RKO (cell line): ENCODE measurements at regions not wholly inside any gene's neighbourhood (a gene's known extent, or its start where the extent isn't known, plus 50 kb on each side); places are given as distances from the start of the nearest gene placed in this dataset.

Experiments used
- DNase-seq: peaks from one replicate; pipeline ENCODE4 v3.0.0-alpha.2; 2016; ENCODE audit warnings: low spot score

- DNase-seq, result no peak
These were observed 304.4 kb downstream of the SEC14L1 start for GRCh38 chr17:77444984-77445759.

- no peak for DNase-seq
These were observed 305.2 kb downstream of the SEC14L1 start for GRCh38 chr17:77445760-77446532.

DNA sequence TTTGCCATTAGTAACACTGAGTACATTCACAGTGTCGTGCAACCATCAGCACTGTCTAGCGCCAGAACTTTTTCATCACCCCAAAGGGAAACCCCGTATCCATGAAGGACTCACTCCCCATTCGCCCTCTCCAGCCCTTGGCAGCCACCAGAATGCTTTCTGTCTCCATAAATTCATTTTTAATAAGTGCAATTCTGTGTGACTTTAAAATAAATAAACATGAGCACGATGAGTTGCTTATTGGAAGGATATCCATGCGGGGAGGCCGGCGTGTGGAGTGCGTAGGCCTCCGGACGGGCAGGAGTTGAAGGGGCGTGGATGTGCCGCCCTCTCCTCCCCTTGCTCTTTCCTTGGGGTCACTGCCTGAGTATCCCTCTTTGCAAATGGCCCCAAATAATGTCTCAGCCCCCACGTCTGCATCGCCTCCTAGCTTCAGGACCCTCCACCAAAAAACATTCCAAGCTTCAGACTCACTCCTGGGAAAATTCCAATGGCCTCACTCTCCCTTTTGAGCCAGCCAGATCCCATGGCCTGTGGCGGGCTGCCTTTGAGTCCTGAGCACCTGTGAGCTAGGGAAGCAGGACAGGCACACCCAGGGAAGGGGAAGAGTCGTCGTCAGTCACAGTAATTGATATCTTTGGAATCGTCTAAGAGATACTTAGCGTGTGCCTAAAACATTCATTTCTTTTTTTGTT is 306.3 kb downstream of the SEC14L1 start:
- no peak for DNase-seq

- DNase-seq, result no peak
These were observed 308.7 kb downstream of the SEC14L1 start for GRCh38 chr17:77449373-77449907.

GRCh38 chr17:77449908-77450741 is 309.4 kb downstream of the SEC14L1 start:
- no peak for DNase-seq

- DNase-seq, result no peak
These were observed 310.0 kb downstream of the SEC14L1 start for GRCh38 chr17:77450742-77451244.

DNA sequence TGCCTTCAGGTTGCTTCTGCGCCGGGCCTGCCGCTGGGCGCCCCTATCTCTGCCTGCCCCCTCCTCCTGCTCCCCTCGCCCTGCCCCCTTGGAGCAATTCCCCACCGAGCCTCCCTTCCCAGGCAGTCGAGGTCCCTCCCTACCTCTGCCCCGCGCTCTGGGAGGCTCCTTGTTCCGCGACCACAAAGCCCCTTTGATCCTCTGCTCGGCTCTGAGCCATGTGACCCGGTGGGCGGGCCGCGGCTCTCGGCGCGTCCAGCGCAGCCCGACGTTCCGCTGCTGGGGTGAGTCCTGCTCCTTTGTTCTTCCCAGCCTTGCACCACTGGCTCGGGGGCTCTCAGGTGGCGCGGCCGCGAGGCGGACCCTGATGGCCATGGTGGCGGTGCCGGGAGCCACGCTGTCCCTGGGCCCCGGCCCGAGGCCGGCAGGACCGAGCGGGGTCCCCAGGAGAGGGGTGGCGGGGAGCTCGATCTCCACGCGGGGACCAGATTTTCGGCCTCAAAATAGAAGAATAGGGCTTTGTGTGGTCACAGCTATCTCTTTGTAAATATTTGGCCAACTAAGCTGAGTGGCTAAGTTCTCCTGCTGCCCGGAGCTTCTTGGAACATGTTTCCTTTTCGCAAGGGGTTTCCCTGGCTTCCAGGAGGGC is 310.6 kb downstream of the SEC14L1 start:
- DNase-seq, result no peak

GRCh38 chr17:77451894-77452852 is 311.4 kb downstream of the SEC14L1 start:
- DNase-seq, result no peak

DNA sequence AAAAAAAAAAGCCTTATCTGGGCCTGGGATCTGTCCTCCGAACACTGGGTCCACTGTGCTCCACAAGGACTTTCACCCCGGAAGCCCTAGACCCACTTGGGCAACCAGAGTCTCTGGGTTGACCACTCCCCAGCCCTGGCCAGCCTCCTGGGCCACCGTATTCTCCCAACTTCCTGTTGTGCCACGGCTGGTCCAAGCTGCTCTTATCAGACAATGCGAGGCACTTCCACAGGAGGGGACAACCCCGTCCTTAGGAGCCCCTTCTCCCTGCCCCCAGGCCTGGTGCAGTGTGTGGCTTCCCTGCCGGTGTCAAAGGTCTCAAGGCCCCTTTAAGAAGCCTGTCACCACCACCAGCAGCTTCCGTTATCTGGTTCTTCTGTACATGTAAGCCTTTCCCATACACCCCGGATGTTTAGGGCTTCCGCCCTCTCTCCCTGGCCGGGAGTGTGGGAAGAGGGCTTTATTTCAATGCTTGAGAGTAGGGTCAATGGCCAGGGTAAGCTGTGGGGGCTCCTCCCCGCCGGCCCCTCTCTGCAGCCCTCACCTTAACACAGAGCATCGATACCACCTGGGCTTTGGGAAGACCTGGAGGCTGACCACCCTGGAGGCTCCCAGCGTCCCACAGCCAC is 313.0 kb downstream of the SEC14L1 start:
- no peak for DNase-seq

GRCh38 chr17:77454242-77455095 is 313.7 kb downstream of the SEC14L1 start:
- no peak for DNase-seq

GRCh38 chr17:77455111-77455890 is 314.5 kb downstream of the SEC14L1 start:
- no peak for DNase-seq

DNA sequence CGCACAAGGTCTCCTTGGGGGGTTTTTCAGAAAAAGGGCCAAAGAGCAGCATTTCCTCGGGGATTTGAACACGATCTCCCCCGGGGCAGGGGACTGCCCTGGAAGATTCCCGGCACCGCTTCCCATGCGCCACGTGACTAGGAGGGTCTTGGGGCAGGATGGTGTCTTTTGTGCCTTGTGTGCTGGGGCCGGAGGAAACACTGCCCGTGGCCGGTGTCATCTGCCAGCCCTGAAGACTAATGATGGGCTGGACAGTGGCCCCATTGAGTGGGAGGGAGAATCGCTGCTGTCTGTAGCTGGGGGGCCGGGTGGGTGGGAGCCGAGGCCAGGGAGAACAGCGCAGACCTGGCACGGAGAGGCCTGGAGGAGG is 315.1 kb downstream of the SEC14L1 start:
- DNase-seq, result no peak

- no peak for DNase-seq
These were observed 315.6 kb downstream of the SEC14L1 start for GRCh38 chr17:77456271-77456950.

- no peak for DNase-seq
These were observed 316.3 kb downstream of the SEC14L1 start for GRCh38 chr17:77456951-77457548.

GRCh38 chr17:77457572-77458201 is 316.9 kb downstream of the SEC14L1 start:
- no peak for DNase-seq
